Esophagus squamous epithelium (tissue), 4 donors: ENCODE measurements at regions not wholly inside any gene's neighbourhood (a gene's known extent, or its start where the extent isn't known, plus 50 kb on each side); places are given as distances from the start of the nearest gene placed in this dataset.

Source experiments
- CTCF ChIP-seq, 6 experiments: fragments of 450-650 bp in 4 of 6; fragments of 200-600 bp in 2 of 6; sonication (generic) in 2 of 6; IDR thresholded peaks; one replicate each; pipeline ENCODE4 v1.5.1; 2016 to 2019; ENCODE audit warnings: antibody characterized with exemption in 6 of 6, mild to moderate bottlenecking in 4 of 6, moderate library complexity in 4 of 6
- POLR2A ChIP-seq, 4 donors: fragments of 450-650 bp; IDR thresholded peaks; one replicate each; pipeline ENCODE4 v1.6.1; 2017; ENCODE audit warnings: antibody characterized with exemption in 4 of 4, mild to moderate bottlenecking in 4 of 4, moderate library complexity in 3 of 4

- TF ChIP-seq CTCF (IDR thresholded peaks at IDR 0.05) (no peak), POLR2A (IDR thresholded peaks at IDR 0.05) (no peak)
Observed at GRCh38 chr5:25128606-25129005, 483.8 kb upstream of the CDH10 start.
